ENCODE measurements at regions not wholly inside any gene's neighbourhood (a gene's known extent, or its start where the extent isn't known, plus 50 kb on each side); places are given as distances from the start of the nearest gene placed in this dataset.

DNA sequence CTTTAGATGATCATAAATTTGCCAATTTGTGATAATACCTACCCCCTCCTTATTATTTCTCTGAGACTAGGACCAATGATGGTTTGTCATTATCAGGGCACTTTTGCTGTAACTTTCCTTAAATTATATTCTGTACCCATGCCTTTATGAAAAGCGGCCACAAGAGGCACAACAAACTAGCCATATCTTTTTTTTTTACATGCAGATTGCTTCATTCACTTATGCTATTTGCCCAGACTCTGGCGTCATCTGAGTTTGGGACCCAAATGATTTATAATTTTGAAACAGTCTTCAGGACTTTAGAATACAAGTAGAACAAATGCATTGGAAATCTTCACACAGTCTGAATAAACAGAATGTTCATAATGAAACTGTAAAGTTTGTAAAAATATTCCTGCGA, 408.1 kb downstream of the MAT2B start:
- TF ChIP-seq, protein P1, sequence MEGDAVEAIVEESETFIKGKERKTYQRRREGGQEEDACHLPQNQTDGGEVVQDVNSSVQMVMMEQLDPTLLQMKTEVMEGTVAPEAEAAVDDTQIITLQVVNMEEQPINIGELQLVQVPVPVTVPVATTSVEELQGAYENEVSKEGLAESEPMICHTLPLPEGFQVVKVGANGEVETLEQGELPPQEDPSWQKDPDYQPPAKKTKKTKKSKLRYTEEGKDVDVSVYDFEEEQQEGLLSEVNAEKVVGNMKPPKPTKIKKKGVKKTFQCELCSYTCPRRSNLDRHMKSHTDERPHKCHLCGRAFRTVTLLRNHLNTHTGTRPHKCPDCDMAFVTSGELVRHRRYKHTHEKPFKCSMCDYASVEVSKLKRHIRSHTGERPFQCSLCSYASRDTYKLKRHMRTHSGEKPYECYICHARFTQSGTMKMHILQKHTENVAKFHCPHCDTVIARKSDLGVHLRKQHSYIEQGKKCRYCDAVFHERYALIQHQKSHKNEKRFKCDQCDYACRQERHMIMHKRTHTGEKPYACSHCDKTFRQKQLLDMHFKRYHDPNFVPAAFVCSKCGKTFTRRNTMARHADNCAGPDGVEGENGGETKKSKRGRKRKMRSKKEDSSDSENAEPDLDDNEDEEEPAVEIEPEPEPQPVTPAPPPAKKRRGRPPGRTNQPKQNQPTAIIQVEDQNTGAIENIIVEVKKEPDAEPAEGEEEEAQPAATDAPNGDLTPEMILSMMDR (IDR thresholded peaks at IDR 0.05), result peak; percentile 24; the same call in 1 of the 2 replicates
- no peak for TF ChIP-seq ZFX (IDR thresholded peaks at IDR 0.05; ENCODE audit: borderline replicate concordance)
